ENCODE measurements at regions not wholly inside any gene's neighbourhood (a gene's known extent, or its start where the extent isn't known, plus 50 kb on each side); places are given as distances from the start of the nearest gene placed in this dataset.

GRCh38 chr13:106102786-106103185 lies 432.7 kb downstream of the EFNB2 start:
- no peak for TF ChIP-seq CTCF (IDR thresholded peaks at IDR 0.05)
- TF ChIP-seq POLR2A (IDR thresholded peaks at IDR 0.05), result no peak
- TF ChIP-seq POLR2AphosphoS5 (IDR thresholded peaks at IDR 0.05), result no peak

All from breast epithelium (tissue), 3 donors.